Thyroid gland (tissue), 4 donors: ENCODE measurements at regions not wholly inside any gene's neighbourhood (a gene's known extent, or its start where the extent isn't known, plus 50 kb on each side); places are given as distances from the start of the nearest gene placed in this dataset.

Experiments used
- POLR2A ChIP-seq, 2 donors: fragments of 450-650 bp; IDR thresholded peaks; one replicate each; pipeline ENCODE4 v1.6.1; 2017; ENCODE audit warnings: antibody characterized with exemption in 2 of 2, mild to moderate bottlenecking in 2 of 2, moderate library complexity in 1 of 2
- TF ChIP-seq, protein P1 (sequence below), 6 experiments: fragments of 200-600 bp in 3 of 6; fragments of 450-650 bp in 3 of 6; sonication (generic) in 3 of 6; IDR thresholded peaks; one replicate each; pipeline ENCODE4 v1.5.1; 2016 to 2019; ENCODE audit warnings: antibody characterized with exemption in 6 of 6, mild to moderate bottlenecking in 2 of 6, inconsistent platforms in 1 of 6, moderate library complexity in 1 of 6

DNA sequence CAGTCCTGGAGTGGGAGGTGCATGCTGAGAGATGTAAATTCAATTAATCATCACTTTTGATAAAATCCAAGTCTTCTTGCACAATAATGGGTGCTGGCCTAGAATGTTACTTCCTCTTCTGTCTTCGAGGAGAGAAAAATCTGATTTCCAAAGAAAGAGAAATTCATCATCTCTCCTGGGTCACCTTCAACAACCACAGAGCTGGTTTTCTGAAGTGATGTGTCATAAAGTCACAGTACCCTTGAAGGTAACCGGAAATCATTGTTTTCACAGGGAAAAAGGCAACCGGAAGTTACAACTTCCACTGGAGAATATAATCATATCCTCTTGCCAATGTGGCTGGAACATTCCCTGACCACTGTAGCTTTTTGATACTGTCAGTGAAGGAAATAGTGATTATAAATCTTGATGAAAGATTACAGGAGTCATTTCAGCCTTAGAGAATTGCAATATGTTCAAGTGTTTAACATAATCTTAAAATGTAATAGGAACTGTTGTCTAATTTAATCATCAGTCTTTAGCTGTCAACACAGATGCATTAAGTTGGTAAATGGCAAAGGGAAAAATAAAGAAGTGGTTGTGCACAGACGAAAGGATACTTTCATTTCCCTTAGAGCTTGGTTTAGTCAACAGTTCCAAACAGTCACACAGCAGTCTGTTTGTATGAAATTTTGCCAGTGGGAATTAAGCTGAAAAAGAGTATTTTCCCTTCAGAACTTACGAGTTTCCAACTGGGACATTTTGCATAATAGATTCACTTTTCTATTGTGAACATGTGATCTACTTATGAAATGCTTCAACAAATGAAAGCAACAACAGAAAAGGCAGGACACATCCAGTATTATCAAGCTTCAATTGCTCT, 106.5 kb upstream of the SLC4A7 start:
- TF ChIP-seq POLR2A (IDR thresholded peaks at IDR 0.05): no peak
- TF ChIP-seq, protein P1, sequence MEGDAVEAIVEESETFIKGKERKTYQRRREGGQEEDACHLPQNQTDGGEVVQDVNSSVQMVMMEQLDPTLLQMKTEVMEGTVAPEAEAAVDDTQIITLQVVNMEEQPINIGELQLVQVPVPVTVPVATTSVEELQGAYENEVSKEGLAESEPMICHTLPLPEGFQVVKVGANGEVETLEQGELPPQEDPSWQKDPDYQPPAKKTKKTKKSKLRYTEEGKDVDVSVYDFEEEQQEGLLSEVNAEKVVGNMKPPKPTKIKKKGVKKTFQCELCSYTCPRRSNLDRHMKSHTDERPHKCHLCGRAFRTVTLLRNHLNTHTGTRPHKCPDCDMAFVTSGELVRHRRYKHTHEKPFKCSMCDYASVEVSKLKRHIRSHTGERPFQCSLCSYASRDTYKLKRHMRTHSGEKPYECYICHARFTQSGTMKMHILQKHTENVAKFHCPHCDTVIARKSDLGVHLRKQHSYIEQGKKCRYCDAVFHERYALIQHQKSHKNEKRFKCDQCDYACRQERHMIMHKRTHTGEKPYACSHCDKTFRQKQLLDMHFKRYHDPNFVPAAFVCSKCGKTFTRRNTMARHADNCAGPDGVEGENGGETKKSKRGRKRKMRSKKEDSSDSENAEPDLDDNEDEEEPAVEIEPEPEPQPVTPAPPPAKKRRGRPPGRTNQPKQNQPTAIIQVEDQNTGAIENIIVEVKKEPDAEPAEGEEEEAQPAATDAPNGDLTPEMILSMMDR (IDR thresholded peaks at IDR 0.05): no peak
